ENCODE measurements at regions not wholly inside any gene's neighbourhood (a gene's known extent, or its start where the extent isn't known, plus 50 kb on each side); places are given as distances from the start of the nearest gene placed in this dataset.

GRCh38 chr13:73891805-73892204 is 242.4 kb downstream of the KLF12 start:
- no peak for DNase-seq

GRCh38 chr13:73883162-73883561 is 251.0 kb downstream of the KLF12 start:
- DNase-seq, result no peak

- no peak for DNase-seq
These were observed 253.8 kb downstream of the KLF12 start for GRCh38 chr13:73880365-73880764.

GRCh38 chr13:73879346-73880015 is 254.7 kb downstream of the KLF12 start:
- no peak for DNase-seq

GRCh38 chr13:73877399-73877798 is 256.8 kb downstream of the KLF12 start:
- DNase-seq, result no peak

GRCh38 chr13:73876323-73876722 is 257.9 kb downstream of the KLF12 start:
- DNase-seq, result no peak

- peak in 1 of 4 experiments; percentile 2 for DNase-seq
These were observed 260.0 kb downstream of the KLF12 start for GRCh38 chr13:73873940-73874830.

- DNase-seq, result no peak
These were observed 261.8 kb downstream of the KLF12 start for GRCh38 chr13:73872397-73872796.

GRCh38 chr13:73870970-73871935 is 263.0 kb downstream of the KLF12 start:
- peak in 2 of 4 experiments; percentile 4 for DNase-seq

GRCh38 chr13:73870036-73870741 is 264.0 kb downstream of the KLF12 start:
- DNase-seq, result peak in 1 of 4 experiments; percentile 2

- no peak for DNase-seq
These were observed 269.2 kb downstream of the KLF12 start for GRCh38 chr13:73865027-73865426.

- no peak for DNase-seq
These were observed 273.1 kb downstream of the KLF12 start for GRCh38 chr13:73861136-73861535.

GRCh38 chr13:73860501-73860900 is 273.7 kb downstream of the KLF12 start:
- no peak for DNase-seq

- DNase-seq, result no peak
These were observed 274.4 kb downstream of the KLF12 start for GRCh38 chr13:73859841-73860240.

GRCh38 chr13:73857106-73857505 is 277.1 kb downstream of the KLF12 start:
- no peak for DNase-seq

GRCh38 chr13:73851104-73851503 is 283.1 kb downstream of the KLF12 start:
- DNase-seq, result no peak

GRCh38 chr13:73850104-73850873 is 283.9 kb downstream of the KLF12 start:
- DNase-seq, result no peak

- peak in 1 of 4 experiments; percentile 2 for DNase-seq
These were observed 284.9 kb downstream of the KLF12 start for GRCh38 chr13:73849292-73849691.

- DNase-seq, result no peak
These were observed 289.2 kb downstream of the KLF12 start for GRCh38 chr13:73844986-73845385.

GRCh38 chr13:73842626-73843025 is 291.6 kb downstream of the KLF12 start:
- DNase-seq, result no peak

GRCh38 chr13:73842184-73842583 is 292.0 kb downstream of the KLF12 start:
- DNase-seq, result no peak
